ENCODE measurements at regions not wholly inside any gene's neighbourhood (a gene's known extent, or its start where the extent isn't known, plus 50 kb on each side); places are given as distances from the start of the nearest gene placed in this dataset.

GRCh38 chr18:77990131-77990530, 740.5 kb downstream of the GALR1 start:
- Histone ChIP-seq H3K9ac (ENCODE audit: low read length in 5 of 5) (no peak overlapping the region), H3K4me1 (ENCODE audit: control insufficient read depth in 5 of 5, insufficient read depth in 5 of 5, low read length in 5 of 5) (no peaks in the 10 kb centered on the region), H3K27ac (ENCODE audit: low read depth, low read length) (no peak overlapping the region), H3K4me3 (ENCODE audit: low read depth in 1 of 5, low read length in 5 of 5) (no peak overlapping the region), H3K27me3 (ENCODE audit: control insufficient read depth in 5 of 5, insufficient read depth in 4 of 5, low read length in 5 of 5) (no peaks in the 10 kb centered on the region), H3K9me3 (ENCODE audit: control insufficient read depth in 5 of 5, low read length in 5 of 5) (no peaks in the 10 kb centered on the region), H3K36me3 (ENCODE audit: control insufficient read depth in 5 of 5, insufficient read depth in 5 of 5, low read length in 5 of 5) (no peaks in the 10 kb centered on the region)

DNA sequence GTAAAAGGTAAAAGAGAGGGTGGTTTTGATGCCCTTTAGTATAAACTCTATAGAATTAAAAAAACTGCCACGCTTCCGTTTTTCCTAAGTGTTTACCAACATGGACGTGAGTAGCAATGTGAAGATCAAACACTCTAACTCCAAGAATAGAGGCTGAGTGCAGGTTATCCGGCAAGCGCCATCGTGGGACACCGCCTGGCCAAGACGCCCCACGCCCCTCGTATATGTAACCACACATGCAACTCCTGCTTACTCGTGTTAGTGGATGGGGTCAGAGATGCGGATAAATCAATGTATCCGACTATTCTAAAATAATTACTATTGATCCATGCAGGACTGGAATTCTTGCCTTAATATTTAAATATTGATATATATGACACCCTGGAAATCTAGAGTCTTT, 741.3 kb downstream of the GALR1 start:
- Histone ChIP-seq H3K36me3 (ENCODE audit: control insufficient read depth in 5 of 5, insufficient read depth in 5 of 5, low read length in 5 of 5) (no peaks in the 10 kb centered on the region), H3K9me3 (ENCODE audit: control insufficient read depth in 5 of 5, low read length in 5 of 5) (no peaks in the 10 kb centered on the region), H3K9ac (ENCODE audit: low read length in 5 of 5) (no peak overlapping the region), H3K4me3 (ENCODE audit: low read depth in 1 of 5, low read length in 5 of 5) (no peak overlapping the region), H3K4me1 (ENCODE audit: control insufficient read depth in 5 of 5, insufficient read depth in 5 of 5, low read length in 5 of 5) (no peaks in the 10 kb centered on the region), H3K27ac (ENCODE audit: low read depth, low read length) (no peak overlapping the region), H3K27me3 (ENCODE audit: control insufficient read depth in 5 of 5, insufficient read depth in 4 of 5, low read length in 5 of 5) (no peaks in the 10 kb centered on the region)

GRCh38 chr18:77992057-77992456, 742.4 kb downstream of the GALR1 start:
- Histone ChIP-seq H3K4me1 (ENCODE audit: control insufficient read depth in 5 of 5, insufficient read depth in 5 of 5, low read length in 5 of 5) (no peaks in the 10 kb centered on the region), H3K27me3 (ENCODE audit: control insufficient read depth in 5 of 5, insufficient read depth in 4 of 5, low read length in 5 of 5) (no peaks in the 10 kb centered on the region), H3K9me3 (ENCODE audit: control insufficient read depth in 5 of 5, low read length in 5 of 5) (no peaks in the 10 kb centered on the region), H3K9ac (ENCODE audit: low read length in 5 of 5) (no peak overlapping the region), H3K36me3 (ENCODE audit: control insufficient read depth in 5 of 5, insufficient read depth in 5 of 5, low read length in 5 of 5) (no peaks in the 10 kb centered on the region), H3K27ac (ENCODE audit: low read depth, low read length) (no peak overlapping the region), H3K4me3 (ENCODE audit: low read depth in 1 of 5, low read length in 5 of 5) (no peak overlapping the region)

- H3K27me3 ChIP-seq (ENCODE audit: control insufficient read depth in 5 of 5, insufficient read depth in 4 of 5, low read length in 5 of 5) = no peaks in the 10 kb centered on the region
- no peak overlapping the region for H3K4me3 ChIP-seq (ENCODE audit: low read depth in 1 of 5, low read length in 5 of 5)
- no peaks in the 10 kb centered on the region for H3K9me3 ChIP-seq (ENCODE audit: control insufficient read depth in 5 of 5, low read length in 5 of 5)
- H3K36me3 ChIP-seq (ENCODE audit: control insufficient read depth in 5 of 5, insufficient read depth in 5 of 5, low read length in 5 of 5) = no peaks in the 10 kb centered on the region
- no peaks in the 10 kb centered on the region for H3K4me1 ChIP-seq (ENCODE audit: control insufficient read depth in 5 of 5, insufficient read depth in 5 of 5, low read length in 5 of 5)
- no peak overlapping the region for H3K9ac ChIP-seq (ENCODE audit: low read length in 5 of 5)
- H3K27ac ChIP-seq (ENCODE audit: low read depth, low read length) = no peak overlapping the region
These were observed 743.7 kb downstream of the GALR1 start for GRCh38 chr18:77993188-77993981.

DNA sequence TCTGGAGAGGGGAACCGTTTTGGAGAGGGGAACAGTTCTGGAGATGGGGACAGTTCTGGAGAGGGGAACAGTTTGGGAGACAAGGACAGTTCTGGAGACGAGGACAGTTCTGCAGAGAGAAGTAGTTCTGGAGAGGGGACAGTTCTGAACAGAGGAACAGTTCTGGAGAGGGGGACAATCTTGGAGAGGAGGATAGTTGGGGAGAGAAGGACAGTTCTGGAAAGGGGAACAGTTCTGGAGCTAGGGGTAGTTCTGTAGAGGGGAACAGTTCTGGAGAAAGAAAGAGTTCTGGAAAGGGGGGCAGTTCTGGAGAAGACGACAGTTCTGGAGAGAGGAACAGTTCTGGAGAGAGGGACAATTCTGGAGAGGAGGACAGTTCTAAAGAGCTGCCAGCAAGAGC, 745.9 kb downstream of the GALR1 start:
- H3K4me3 ChIP-seq (ENCODE audit: low read depth in 1 of 5, low read length in 5 of 5) = no peak overlapping the region
- peaks cover 0 to 5% (median 2%) of the 10 kb centered on the region in 5 donors for H3K9me3 ChIP-seq (ENCODE audit: control insufficient read depth in 5 of 5, low read length in 5 of 5)
- H3K27ac ChIP-seq (ENCODE audit: low read depth, low read length) = no peak overlapping the region
- H3K36me3 ChIP-seq (ENCODE audit: control insufficient read depth in 5 of 5, insufficient read depth in 5 of 5, low read length in 5 of 5) = no peaks in the 10 kb centered on the region
- no peaks in the 10 kb centered on the region for H3K27me3 ChIP-seq (ENCODE audit: control insufficient read depth in 5 of 5, insufficient read depth in 4 of 5, low read length in 5 of 5)
- H3K9ac ChIP-seq (ENCODE audit: low read length in 5 of 5) = no peak overlapping the region
- H3K4me1 ChIP-seq (ENCODE audit: control insufficient read depth in 5 of 5, insufficient read depth in 5 of 5, low read length in 5 of 5) = no peaks in the 10 kb centered on the region

DNA sequence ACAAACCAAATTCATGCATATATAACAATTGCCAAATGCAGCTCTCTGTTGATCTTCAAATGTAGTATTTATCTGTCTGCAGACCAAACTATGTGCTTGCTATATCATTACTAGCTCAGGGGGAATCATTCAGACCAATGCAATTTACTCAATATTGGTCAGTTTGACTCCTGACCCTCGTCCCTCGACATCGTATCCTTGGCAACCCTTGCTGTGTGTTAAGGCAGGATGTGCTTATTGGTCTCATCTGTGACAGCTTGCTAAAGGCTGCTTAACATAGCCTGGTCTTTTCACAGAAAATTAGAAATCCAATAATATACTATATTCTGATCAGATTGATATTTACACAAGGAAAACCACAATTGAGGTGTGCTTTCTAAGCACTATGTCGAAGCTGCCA, 747.1 kb downstream of the GALR1 start:
- H3K9me3 ChIP-seq (ENCODE audit: control insufficient read depth in 5 of 5, low read length in 5 of 5) = peaks cover 0 to 12% (median 5%) of the 10 kb centered on the region in 5 donors
- H3K36me3 ChIP-seq (ENCODE audit: control insufficient read depth in 5 of 5, insufficient read depth in 5 of 5, low read length in 5 of 5) = no peaks in the 10 kb centered on the region
- no peak overlapping the region for H3K4me3 ChIP-seq (ENCODE audit: low read depth in 1 of 5, low read length in 5 of 5)
- no peaks in the 10 kb centered on the region for H3K27me3 ChIP-seq (ENCODE audit: control insufficient read depth in 5 of 5, insufficient read depth in 4 of 5, low read length in 5 of 5)
- H3K9ac ChIP-seq (ENCODE audit: low read length in 5 of 5) = no peak overlapping the region
- H3K27ac ChIP-seq (ENCODE audit: low read depth, low read length) = no peak overlapping the region
- no peaks in the 10 kb centered on the region for H3K4me1 ChIP-seq (ENCODE audit: control insufficient read depth in 5 of 5, insufficient read depth in 5 of 5, low read length in 5 of 5)

- Histone ChIP-seq H3K4me1 (ENCODE audit: control insufficient read depth in 5 of 5, insufficient read depth in 5 of 5, low read length in 5 of 5) (no peaks in the 10 kb centered on the region), H3K9ac (ENCODE audit: low read length in 5 of 5) (no peak overlapping the region), H3K9me3 (ENCODE audit: control insufficient read depth in 5 of 5, low read length in 5 of 5) (peaks cover 0 to 14% (median 5%) of the 10 kb centered on the region in 5 donors), H3K27ac (ENCODE audit: low read depth, low read length) (no peak overlapping the region), H3K36me3 (ENCODE audit: control insufficient read depth in 5 of 5, insufficient read depth in 5 of 5, low read length in 5 of 5) (no peaks in the 10 kb centered on the region), H3K4me3 (ENCODE audit: low read depth in 1 of 5, low read length in 5 of 5) (no peak overlapping the region), H3K27me3 (ENCODE audit: control insufficient read depth in 5 of 5, insufficient read depth in 4 of 5, low read length in 5 of 5) (no peaks in the 10 kb centered on the region)
These were observed 752.2 kb downstream of the GALR1 start for GRCh38 chr18:78001811-78002210.

DNA sequence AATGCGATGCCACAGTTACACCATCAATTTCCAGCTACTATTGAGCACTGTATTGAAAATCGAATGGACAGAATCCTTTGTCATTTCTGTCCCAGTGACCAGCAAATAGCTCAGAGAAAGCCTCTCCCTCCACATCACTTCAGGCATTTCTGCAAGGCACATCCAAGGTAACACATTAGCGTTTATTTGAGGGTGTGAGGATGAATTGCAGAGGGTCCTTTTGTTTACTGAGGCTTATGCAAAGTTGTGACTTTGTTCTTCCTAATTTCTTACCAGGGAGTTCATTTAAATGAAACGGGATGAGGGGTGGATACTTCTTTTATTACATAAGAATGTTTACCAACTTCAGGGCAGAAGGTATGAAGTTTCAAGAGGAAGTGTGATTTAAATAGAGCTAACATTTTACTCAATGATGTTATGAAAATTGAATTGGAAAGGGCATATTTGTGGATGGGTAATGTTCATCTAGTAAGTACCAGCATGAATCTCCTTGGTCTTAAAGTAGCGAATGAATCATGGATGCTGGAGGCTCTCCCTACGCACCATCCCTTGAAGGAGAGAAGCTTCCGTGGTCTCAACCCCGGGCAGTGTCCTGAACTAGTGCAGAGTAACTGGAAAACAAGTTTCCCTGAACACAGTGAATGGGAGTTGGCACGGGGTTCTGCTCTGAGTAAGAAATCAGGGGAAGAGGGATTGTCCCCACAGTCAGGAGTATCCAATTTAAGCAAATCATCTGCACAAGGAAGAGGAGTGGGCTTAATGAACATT, 756.5 kb downstream of the GALR1 start:
- Histone ChIP-seq H3K4me1 (ENCODE audit: control insufficient read depth in 5 of 5, insufficient read depth in 5 of 5, low read length in 5 of 5) (no peaks in the 10 kb centered on the region), H3K27me3 (ENCODE audit: control insufficient read depth in 5 of 5, insufficient read depth in 4 of 5, low read length in 5 of 5) (peaks cover 0 to 4% (median 0%) of the 10 kb centered on the region in 5 donors)

DNA sequence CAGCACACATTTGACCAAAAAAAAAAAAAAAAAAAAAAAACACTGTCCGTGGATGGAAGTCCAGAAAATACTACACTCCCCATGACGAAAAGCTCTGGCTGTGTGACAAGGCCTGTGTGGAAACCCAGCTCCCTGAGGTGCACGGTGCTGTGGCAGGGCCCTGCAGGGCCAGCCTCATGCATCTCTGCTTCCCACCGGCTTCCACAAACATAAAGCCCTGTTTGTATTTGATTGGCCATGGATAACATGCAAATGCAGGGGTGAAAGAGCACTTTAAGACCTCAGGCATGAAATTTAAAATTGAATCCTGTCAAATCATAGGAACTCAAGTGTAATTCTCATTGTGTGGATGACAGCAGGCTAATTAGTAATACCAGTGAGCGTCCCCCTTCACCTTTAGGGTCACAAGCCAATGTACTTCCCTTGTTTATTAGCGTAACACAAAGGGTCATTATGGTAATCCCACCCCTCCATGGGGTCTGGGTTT, 757.2 kb downstream of the GALR1 start:
- Histone ChIP-seq H3K4me3 (ENCODE audit: low read depth in 1 of 5, low read length in 5 of 5) (no peak overlapping the region), H3K27ac (ENCODE audit: low read depth, low read length) (no peak overlapping the region), H3K4me1 (ENCODE audit: control insufficient read depth in 5 of 5, insufficient read depth in 5 of 5, low read length in 5 of 5) (no peaks in the 10 kb centered on the region), H3K9ac (ENCODE audit: low read length in 5 of 5) (no peak overlapping the region), H3K36me3 (ENCODE audit: control insufficient read depth in 5 of 5, insufficient read depth in 5 of 5, low read length in 5 of 5) (no peaks in the 10 kb centered on the region), H3K9me3 (ENCODE audit: control insufficient read depth in 5 of 5, low read length in 5 of 5) (peaks cover 0 to 9% (median under 1%) of the 10 kb centered on the region in 5 donors), H3K27me3 (ENCODE audit: control insufficient read depth in 5 of 5, insufficient read depth in 4 of 5, low read length in 5 of 5) (peaks cover 0 to 4% (median 0%) of the 10 kb centered on the region in 5 donors)

More for the DNA sequence above, 756.5 kb downstream of the GALR1 start:
- Histone ChIP-seq H3K4me3 (ENCODE audit: low read depth in 1 of 5, low read length in 5 of 5) (no peak overlapping the region), H3K9me3 (ENCODE audit: control insufficient read depth in 5 of 5, low read length in 5 of 5) (peaks cover 0 to 15% (median 3%) of the 10 kb centered on the region in 5 donors), H3K36me3 (ENCODE audit: control insufficient read depth in 5 of 5, insufficient read depth in 5 of 5, low read length in 5 of 5) (no peaks in the 10 kb centered on the region), H3K9ac (ENCODE audit: low read length in 5 of 5) (no peak overlapping the region), H3K27ac (ENCODE audit: low read depth, low read length) (no peak overlapping the region)

DNA sequence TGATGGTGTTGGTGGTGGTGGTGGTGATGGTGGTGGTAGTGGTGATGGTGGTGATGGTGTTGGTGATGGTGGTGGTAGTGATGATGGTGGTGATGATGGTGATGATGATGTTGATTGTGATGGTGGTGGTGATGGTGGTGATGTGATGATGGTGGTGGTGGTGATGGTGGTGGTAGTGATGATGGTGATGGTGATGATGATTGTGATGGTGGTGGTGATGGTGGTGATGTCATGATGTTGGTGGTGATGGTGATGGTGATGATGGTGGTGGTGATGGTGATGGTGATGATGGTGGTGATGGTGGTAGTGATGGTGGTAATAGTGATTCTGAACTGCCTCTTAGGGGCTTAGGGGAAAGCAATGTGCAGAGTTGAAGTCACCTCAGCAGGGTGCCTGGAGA, 760.7 kb downstream of the GALR1 start:
- Histone ChIP-seq H3K4me3 (ENCODE audit: low read depth in 1 of 5, low read length in 5 of 5) (no peak overlapping the region), H3K9ac (ENCODE audit: low read length in 5 of 5) (no peak overlapping the region), H3K4me1 (ENCODE audit: control insufficient read depth in 5 of 5, insufficient read depth in 5 of 5, low read length in 5 of 5) (no peaks in the 10 kb centered on the region), H3K27me3 (ENCODE audit: control insufficient read depth in 5 of 5, insufficient read depth in 4 of 5, low read length in 5 of 5) (peaks cover 0 to 4% (median 0%) of the 10 kb centered on the region in 5 donors), H3K36me3 (ENCODE audit: control insufficient read depth in 5 of 5, insufficient read depth in 5 of 5, low read length in 5 of 5) (no peaks in the 10 kb centered on the region), H3K9me3 (ENCODE audit: control insufficient read depth in 5 of 5, low read length in 5 of 5) (peaks cover 0 to 8% (median 0%) of the 10 kb centered on the region in 5 donors), H3K27ac (ENCODE audit: low read depth, low read length) (no peak overlapping the region)
